ENCODE measurements at regions not wholly inside any gene's neighbourhood (a gene's known extent, or its start where the extent isn't known, plus 50 kb on each side); places are given as distances from the start of the nearest gene placed in this dataset.

- in situ Hi-C loops (cut with HindIII; ENCODE audit: low pct_unique_long_range_greater_than_20kb, low sequenced_read_pairs) = no loop called here
- no peak for DNase-seq (ENCODE audit: low read depth)
These were observed 51.7 kb upstream of the RTL1 start for GRCh38 chr14:100955201-100955600.

- in situ Hi-C loops (cut with HindIII; ENCODE audit: low pct_unique_long_range_greater_than_20kb, low sequenced_read_pairs) = no loop called here
- no peak for DNase-seq (ENCODE audit: low read depth)
These were observed 59.0 kb upstream of the RTL1 start for GRCh38 chr14:100962494-100962893.

- in situ Hi-C loops (cut with HindIII; ENCODE audit: low pct_unique_long_range_greater_than_20kb, low sequenced_read_pairs) = no loop called here
- no peak for DNase-seq (ENCODE audit: low read depth)
These were observed 61.8 kb upstream of the RTL1 start for GRCh38 chr14:100965296-100965695.

- no peak for DNase-seq (ENCODE audit: low read depth)
- in situ Hi-C loops (cut with HindIII; ENCODE audit: low pct_unique_long_range_greater_than_20kb, low sequenced_read_pairs) = no loop called here
These were observed 63.7 kb upstream of the RTL1 start for GRCh38 chr14:100967178-100967577.

- in situ Hi-C loops (cut with HindIII; ENCODE audit: low pct_unique_long_range_greater_than_20kb, low sequenced_read_pairs) = no loop called here
- DNase-seq (ENCODE audit: low read depth) = no peak
These were observed 64.4 kb upstream of the RTL1 start for GRCh38 chr14:100967930-100968329.

- DNase-seq (ENCODE audit: low read depth) = no peak
- in situ Hi-C loops (cut with HindIII; ENCODE audit: low pct_unique_long_range_greater_than_20kb, low sequenced_read_pairs) = no loop called here
These were observed 68.8 kb upstream of the RTL1 start for GRCh38 chr14:100972118-100972897.

- DNase-seq (ENCODE audit: low read depth) = peak; percentile 48
- in situ Hi-C loops (cut with HindIII; ENCODE audit: low pct_unique_long_range_greater_than_20kb, low sequenced_read_pairs) = no loop called here
These were observed 72.1 kb upstream of the RTL1 start for GRCh38 chr14:100975671-100976070.

GRCh38 chr14:100979079-100979478, 75.6 kb upstream of the RTL1 start:
- in situ Hi-C loops (cut with HindIII; ENCODE audit: low pct_unique_long_range_greater_than_20kb, low sequenced_read_pairs) = no loop called here
- no peak for DNase-seq (ENCODE audit: low read depth)

GRCh38 chr14:100979780-100980179, 76.3 kb upstream of the RTL1 start:
- in situ Hi-C loops (cut with HindIII; ENCODE audit: low pct_unique_long_range_greater_than_20kb, low sequenced_read_pairs) = no loop called here
- no peak for DNase-seq (ENCODE audit: low read depth)

- no peak for DNase-seq (ENCODE audit: low read depth)
- in situ Hi-C loops (cut with HindIII; ENCODE audit: low pct_unique_long_range_greater_than_20kb, low sequenced_read_pairs) = no loop called here
These were observed 77.3 kb upstream of the RTL1 start for GRCh38 chr14:100980823-100981222.

- in situ Hi-C loops (cut with HindIII; ENCODE audit: low pct_unique_long_range_greater_than_20kb, low sequenced_read_pairs) = no loop called here
- DNase-seq (ENCODE audit: low read depth) = no peak
These were observed 78.3 kb upstream of the RTL1 start for GRCh38 chr14:100981809-100982208.

GRCh38 chr14:100982353-100982752, 78.8 kb upstream of the RTL1 start:
- DNase-seq (ENCODE audit: low read depth) = no peak
- in situ Hi-C loops (cut with HindIII; ENCODE audit: low pct_unique_long_range_greater_than_20kb, low sequenced_read_pairs) = no loop called here

GRCh38 chr14:100982762-100983161, 79.2 kb upstream of the RTL1 start:
- no peak for DNase-seq (ENCODE audit: low read depth)
- in situ Hi-C loops (cut with HindIII; ENCODE audit: low pct_unique_long_range_greater_than_20kb, low sequenced_read_pairs) = no loop called here

- DNase-seq (ENCODE audit: low read depth) = no peak
These were observed 80.2 kb upstream of the RTL1 start for GRCh38 chr14:100983710-100984109.

GRCh38 chr14:100988011-100988410, 84.5 kb upstream of the RTL1 start:
- no peak for DNase-seq (ENCODE audit: low read depth)
- in situ Hi-C loops (cut with HindIII; ENCODE audit: low pct_unique_long_range_greater_than_20kb, low sequenced_read_pairs) = no loop called here

More at GRCh38 chr14:100983710-100984109, 80.2 kb upstream of the RTL1 start:
- in situ Hi-C loops (cut with HindIII; ENCODE audit: low pct_unique_long_range_greater_than_20kb, low sequenced_read_pairs) = no loop called here

- DNase-seq (ENCODE audit: low read depth) = peak; percentile 87
- in situ Hi-C loops (cut with HindIII; ENCODE audit: low pct_unique_long_range_greater_than_20kb, low sequenced_read_pairs) = no loop called here
These were observed 84.9 kb upstream of the RTL1 start for GRCh38 chr14:100988411-100988900.

GRCh38 chr14:100988956-100989355, 85.4 kb upstream of the RTL1 start:
- in situ Hi-C loops (cut with HindIII; ENCODE audit: low pct_unique_long_range_greater_than_20kb, low sequenced_read_pairs) = no loop called here
- no peak for DNase-seq (ENCODE audit: low read depth)

GRCh38 chr14:100989924-100990323, 86.4 kb upstream of the RTL1 start:
- in situ Hi-C loops (cut with HindIII; ENCODE audit: low pct_unique_long_range_greater_than_20kb, low sequenced_read_pairs) = no loop called here
- DNase-seq (ENCODE audit: low read depth) = no peak

- in situ Hi-C loops (cut with HindIII; ENCODE audit: low pct_unique_long_range_greater_than_20kb, low sequenced_read_pairs) = no loop called here
- no peak for DNase-seq (ENCODE audit: low read depth)
These were observed 90.6 kb upstream of the RTL1 start for GRCh38 chr14:100994082-100994481.

- peak; percentile 72 for DNase-seq (ENCODE audit: low read depth)
- in situ Hi-C loops (cut with HindIII; ENCODE audit: low pct_unique_long_range_greater_than_20kb, low sequenced_read_pairs) = no loop called here
These were observed 91.3 kb upstream of the RTL1 start for GRCh38 chr14:100994756-100995330.

Measured in Caki2 (cell line).